ENCODE measurements at regions not wholly inside any gene's neighbourhood (a gene's known extent, or its start where the extent isn't known, plus 50 kb on each side); places are given as distances from the start of the nearest gene placed in this dataset.

GRCh38 chr16:54213322-54213721, 73.3 kb downstream of the IRX3 start:
- TF ChIP-seq CREB1 (CRISPR knock-in tag; IDR thresholded peaks at IDR 0.05; ENCODE audit: low read depth) = no peak
- no peak for TF ChIP-seq EZH2 (IDR thresholded peaks at IDR 0.05; ENCODE audit: low read depth, unreplicated experiment)
- no peak for TF ChIP-seq REST (IDR thresholded peaks at IDR 0.05; ENCODE audit: unreplicated experiment)
- TF ChIP-seq CTCF (conservative IDR thresholded peaks at IDR 0.05; ENCODE audit: low read depth in 2 of 2) = no peak
- TF ChIP-seq EZH2phosphoT487 (IDR thresholded peaks at IDR 0.05; ENCODE audit: unreplicated experiment) = no peak
- no peak for TF ChIP-seq JUNB (IDR thresholded peaks at IDR 0.05; ENCODE audit: unreplicated experiment)
- no peak for TF ChIP-seq ETS1 (IDR thresholded peaks at IDR 0.05)
- TF ChIP-seq POLR2AphosphoS5 (IDR thresholded peaks at IDR 0.05; ENCODE audit: low read depth) = no peak
- no peak for TF ChIP-seq STAT1 (IDR thresholded peaks at IDR 0.05; ENCODE audit: unreplicated experiment)
- TF ChIP-seq ZNF114 (CRISPR knock-in tag; IDR thresholded peaks at IDR 0.05) = no peak
